ENCODE measurements at regions not wholly inside any gene's neighbourhood (a gene's known extent, or its start where the extent isn't known, plus 50 kb on each side); places are given as distances from the start of the nearest gene placed in this dataset.

DNA sequence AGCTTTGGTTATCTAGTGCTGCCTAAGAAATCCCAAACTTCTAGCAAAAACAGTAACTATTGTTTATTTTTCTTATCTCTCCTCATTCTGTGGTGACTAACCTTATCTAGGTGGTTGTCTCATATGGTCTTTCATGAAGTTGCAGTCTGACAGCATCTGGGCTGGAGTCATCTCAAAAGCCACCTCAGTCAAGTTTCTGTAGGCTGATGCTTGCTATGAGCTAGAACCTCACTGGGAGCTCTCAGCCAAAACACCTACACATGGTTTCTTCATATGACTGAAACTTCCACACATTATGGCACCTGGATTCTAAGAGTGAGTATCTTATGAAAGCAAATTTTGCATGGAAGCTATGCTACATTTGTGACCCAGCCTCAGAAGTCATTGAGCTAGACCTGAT, 596.4 kb upstream of the VRK2 start:
- no peak overlapping the region for H3K4me2 ChIP-seq (ENCODE audit: low read depth, low read length)
- no peak overlapping the region for H3K27ac ChIP-seq (ENCODE audit: extremely low read length, insufficient read depth, low read length)
- H3K36me3 ChIP-seq (replicated peaks in 1 of 2; ENCODE audit: control insufficient read depth in 1 of 2, insufficient read depth in 2 of 2, low read length in 2 of 2): no peaks in the 10 kb centered on the region
- H3K79me2 ChIP-seq (ENCODE audit: insufficient read depth, low read length): no peaks in the 10 kb centered on the region
- H3K9me3 ChIP-seq (ENCODE audit: low read length): no peaks in the 10 kb centered on the region
- no peaks in the 10 kb centered on the region for H3K27me3 ChIP-seq (ENCODE audit: control insufficient read depth in 1 of 2, insufficient read depth in 2 of 2, low read length in 2 of 2)
- CTCF ChIA-PET (ENCODE audit: low intra/inter-chr PET ratio, low total read pairs): no interaction called here
- H3K4me1 ChIP-seq (ENCODE audit: insufficient read depth, low read length): no peaks in the 10 kb centered on the region
- no TSS peak for BruUV-seq (replicated peaks)
- in situ Hi-C loops (cut with HindIII; ENCODE audit: extremely low pct_ligation_motif_present, low pct_unique_long_range_greater_than_20kb): no loop called here
- H3K9ac ChIP-seq (ENCODE audit: insufficient read depth, low read depth, low read length): no peak overlapping the region
- no peak overlapping the region for H2AFZ ChIP-seq (ENCODE audit: low read length)
- POLR2A ChIA-PET: no interaction called here
- ATAC-seq (no peak), FAIRE-seq (no peak), DNase-seq (ENCODE audit: low spot score) (no peak)
- H4K20me1 ChIP-seq (ENCODE audit: insufficient read depth, low read length): no peaks in the 10 kb centered on the region
- H3K4me3 ChIP-seq (replicated peaks in 1 of 3; ENCODE audit: insufficient read depth in 1 of 3, low read depth in 2 of 3, low read length in 3 of 3): no peak overlapping the region
- intact Hi-C loops (cut with micrococcal nuclease; ENCODE audit: unreplicated experiment): no loop called here
- TF ChIP-seq ZBTB3 (CRISPR knock-in tag; IDR thresholded peaks at IDR 0.05; ENCODE audit: borderline replicate concordance, low read depth) (no peak), ZNF33B (CRISPR knock-in tag; IDR thresholded peaks at IDR 0.05) (no peak), MTF2 (CRISPR knock-in tag; IDR thresholded peaks at IDR 0.05; ENCODE audit: borderline replicate concordance) (no peak), FLYWCH1 (CRISPR knock-in tag; IDR thresholded peaks at IDR 0.05) (no peak), ZNF792 (CRISPR knock-in tag; IDR thresholded peaks at IDR 0.05) (no peak)

DNA sequence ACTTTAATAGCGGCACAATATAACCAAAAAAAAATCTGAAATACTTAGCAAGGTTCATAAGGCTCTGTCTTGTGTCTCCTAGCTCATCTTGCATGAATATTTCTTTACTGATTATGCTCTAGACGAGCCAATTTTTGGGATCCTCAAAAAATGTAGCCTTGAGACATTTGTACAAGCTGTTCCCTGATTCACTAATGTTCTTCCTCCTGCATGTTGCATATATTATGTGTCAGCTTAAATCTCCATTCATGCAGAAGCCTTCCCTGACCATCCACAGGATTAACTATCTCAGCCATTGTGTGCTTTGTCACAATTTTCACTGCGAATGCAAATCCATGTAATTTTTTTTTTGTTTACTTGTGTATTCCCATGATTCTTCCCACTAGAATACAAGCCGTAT, 594.0 kb upstream of the VRK2 start:
- no peak overlapping the region for H2AFZ ChIP-seq (ENCODE audit: low read length)
- no peak overlapping the region for H3K4me2 ChIP-seq (ENCODE audit: low read depth, low read length)
- no peaks in the 10 kb centered on the region for H3K27me3 ChIP-seq (ENCODE audit: control insufficient read depth in 1 of 2, insufficient read depth in 2 of 2, low read length in 2 of 2)
- no peaks in the 10 kb centered on the region for H3K9me3 ChIP-seq (ENCODE audit: low read length)
- no peaks in the 10 kb centered on the region for H3K79me2 ChIP-seq (ENCODE audit: insufficient read depth, low read length)
- no TSS peak for BruUV-seq (replicated peaks)
- in situ Hi-C loops (cut with HindIII; ENCODE audit: extremely low pct_ligation_motif_present, low pct_unique_long_range_greater_than_20kb) (no loop called here), intact Hi-C loops (cut with micrococcal nuclease; ENCODE audit: unreplicated experiment) (no loop called here)
- no peak for FAIRE-seq
- 7% methylated on average over 4 of the region's 4 CpGs for WGBS (ENCODE audit: low lambda C conversion rate)
- CTCF ChIA-PET (ENCODE audit: low intra/inter-chr PET ratio, low total read pairs): no interaction called here
- DNase-seq (ENCODE audit: low spot score): no peak
- no peaks in the 10 kb centered on the region for H3K4me1 ChIP-seq (ENCODE audit: insufficient read depth, low read length)
- POLR2A ChIA-PET: no interaction called here
- no peaks in the 10 kb centered on the region for H3K36me3 ChIP-seq (replicated peaks in 1 of 2; ENCODE audit: control insufficient read depth in 1 of 2, insufficient read depth in 2 of 2, low read length in 2 of 2)
- H3K9ac ChIP-seq (ENCODE audit: insufficient read depth, low read depth, low read length): no peak overlapping the region
- H4K20me1 ChIP-seq (ENCODE audit: insufficient read depth, low read length): no peaks in the 10 kb centered on the region
- H3K4me3 ChIP-seq (replicated peaks in 1 of 3; ENCODE audit: insufficient read depth in 1 of 3, low read depth in 2 of 3, low read length in 3 of 3): no peak overlapping the region
- H3K27ac ChIP-seq (ENCODE audit: extremely low read length, insufficient read depth, low read length): no peak overlapping the region
- no peak for TF ChIP-seq KDM3A (CRISPR knock-in tag; IDR thresholded peaks at IDR 0.05; ENCODE audit: low read depth)
- TF ChIP-seq MAFG (CRISPR knock-in tag; IDR thresholded peaks at IDR 0.05): no peak
- TF ChIP-seq CAMTA2 (CRISPR knock-in tag; IDR thresholded peaks at IDR 0.05; ENCODE audit: borderline replicate concordance): no peak
- ATAC-seq: no peak
